Activated CD8-positive, alpha-beta T cell treated with anti-CD3 and anti-CD28 coated beads, Interleukin-2, amount 10 ng/mL, durations not matched to agents 7 days and 5 days (primary cell): ENCODE measurements at regions not wholly inside any gene's neighbourhood (a gene's known extent, or its start where the extent isn't known, plus 50 kb on each side); places are given as distances from the start of the nearest gene placed in this dataset.

ENCODE experiments used
- ATAC-seq: fragments of 150-1000 bp; cut with Tn5 transposase; one replicate; pipeline ENCODE4 v1.10.0; 2021; ENCODE audit warnings: moderate library complexity
- CTCF ChIA-PET: fragments of 350-600 bp; sonication (Branson Sonifier 250); formaldehyde crosslinking; loops from one replicate; lab custom pipeline; 2021; ENCODE audit warnings: antibody characterized with exemption; lab: Charles Lee
- POLR2A ChIA-PET: fragments of 350-600 bp; sonication (Branson Sonifier 250); formaldehyde crosslinking; loops from one replicate; lab custom pipeline; 2021; ENCODE audit warnings: antibody characterized with exemption; lab: Charles Lee
- DNase-seq: peaks from one replicate; pipeline ENCODE4 v3.0.0-alpha.2; 2020
- H3K27ac Mint-ChIP-seq: one replicate; pipeline ENCODE4 v1.8.0; 2021; ENCODE audit warnings: mild to moderate bottlenecking, mixed read lengths
- H3K27me3 Mint-ChIP-seq: one replicate; pipeline ENCODE4 v1.8.0; 2021; ENCODE audit warnings: low read depth, mixed read lengths
- H3K36me3 Mint-ChIP-seq: one replicate; pipeline ENCODE4 v1.8.0; 2021; ENCODE audit warnings: low read depth, mixed read lengths
- H3K4me1 Mint-ChIP-seq: one replicate; pipeline ENCODE4 v1.8.0; 2021; ENCODE audit warnings: low read depth, mixed read lengths
- H3K4me3 Mint-ChIP-seq: one replicate; pipeline ENCODE4 v1.8.0; 2021; ENCODE audit warnings: mild to moderate bottlenecking, mixed read lengths
- H3K9me3 Mint-ChIP-seq: one replicate; pipeline ENCODE4 v1.8.0; 2022; ENCODE audit warnings: mixed read lengths; ENCODE audit not compliant: insufficient read depth

DNA sequence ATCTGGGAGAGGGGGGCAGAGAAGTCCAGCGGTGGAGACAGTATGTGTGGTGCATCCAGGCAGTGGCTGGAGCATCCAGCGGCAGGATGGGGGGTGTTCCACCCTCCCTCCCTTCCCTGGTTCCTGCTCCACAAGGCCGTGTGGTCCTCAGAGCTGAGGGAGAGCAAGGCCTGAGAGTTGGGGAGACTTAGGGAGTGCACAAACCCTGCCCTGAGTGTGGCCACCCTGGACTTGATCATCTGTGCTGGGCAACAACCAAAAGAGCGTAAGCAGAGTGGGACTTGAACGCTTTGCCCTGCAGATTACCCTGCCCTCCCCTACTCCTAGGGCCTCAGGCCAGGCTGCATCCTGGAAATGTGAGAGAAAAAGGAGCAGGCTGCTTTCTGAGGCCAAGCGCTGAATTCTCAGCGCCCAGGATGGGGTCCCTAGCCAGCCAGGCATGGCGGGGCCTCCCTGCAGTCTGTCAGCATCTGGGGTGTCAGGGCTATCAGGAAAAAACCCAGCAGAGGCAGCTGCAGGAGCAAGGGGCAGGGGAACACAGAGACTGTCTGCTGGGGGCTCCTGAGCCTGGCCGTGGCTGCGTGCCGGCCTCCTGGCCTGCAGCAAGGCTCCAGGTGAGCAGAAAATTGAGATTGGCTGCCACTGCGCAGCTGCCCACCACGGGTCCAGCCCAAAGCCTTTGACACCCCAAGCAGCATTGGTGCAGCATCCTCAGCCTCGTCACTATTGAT lies 266.2 kb downstream of the NPHP4 start:
- no peaks in the 10 kb centered on the region for H3K36me3 Mint-ChIP-seq
- ATAC-seq: no peak
- POLR2A ChIA-PET: no interaction called here
- H3K4me3 Mint-ChIP-seq: no peak overlapping the region
- no peaks in the 10 kb centered on the region for H3K27me3 Mint-ChIP-seq
- CTCF ChIA-PET: no interaction called here
- no peak overlapping the region for H3K27ac Mint-ChIP-seq
- H3K4me1 Mint-ChIP-seq: no peaks in the 10 kb centered on the region
- no peaks in the 10 kb centered on the region for H3K9me3 Mint-ChIP-seq
- DNase-seq: no peak

DNA sequence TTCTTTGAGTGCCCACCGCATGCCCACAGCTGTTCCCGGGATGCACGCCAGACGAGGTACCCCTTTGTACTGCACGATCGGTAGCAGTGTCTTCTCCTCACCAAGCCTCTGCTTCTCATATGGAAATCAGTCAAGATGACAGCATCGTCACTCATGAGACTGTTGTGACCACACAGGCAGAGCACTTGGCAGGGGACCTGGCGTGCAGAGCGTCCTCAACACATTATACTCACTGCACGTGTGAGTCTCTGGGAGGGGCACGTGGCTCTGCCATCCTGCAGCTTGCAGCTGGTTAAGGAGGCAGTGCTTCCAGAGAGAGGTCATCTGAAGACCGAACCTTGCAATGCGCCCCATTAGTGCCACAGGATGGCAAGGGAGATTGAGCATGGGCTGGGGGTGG lies 266.8 kb downstream of the NPHP4 start:
- ChIA-PET POLR2A (no interaction called here), CTCF (no interaction called here)
- no peaks in the 10 kb centered on the region for H3K4me1 Mint-ChIP-seq
- H3K4me3 Mint-ChIP-seq: no peak overlapping the region
- H3K27ac Mint-ChIP-seq: no peak overlapping the region
- DNase-seq: no peak
- no peak for ATAC-seq
- no peaks in the 10 kb centered on the region for H3K36me3 Mint-ChIP-seq
- no peaks in the 10 kb centered on the region for H3K9me3 Mint-ChIP-seq
- no peaks in the 10 kb centered on the region for H3K27me3 Mint-ChIP-seq

DNA sequence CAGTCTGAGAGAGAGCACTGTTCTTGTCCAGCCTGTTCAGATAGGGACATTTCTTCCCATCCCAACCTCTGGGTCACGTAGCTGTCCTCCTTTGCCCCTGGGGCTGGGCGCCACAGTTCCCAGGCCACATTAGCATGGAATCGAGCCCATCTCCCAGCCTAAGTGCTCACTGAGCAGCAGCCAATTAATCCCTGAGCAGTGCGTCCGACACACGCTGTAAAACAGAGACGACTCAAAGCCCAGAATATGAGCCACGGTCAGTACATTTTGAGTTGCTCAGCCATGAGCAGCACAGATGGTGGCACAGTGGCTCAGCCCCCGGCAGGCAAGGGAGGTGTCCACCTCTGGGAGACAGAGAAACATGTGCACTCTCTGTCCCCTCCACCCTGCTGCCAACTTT lies 267.4 kb downstream of the NPHP4 start:
- ATAC-seq (no peak), DNase-seq (no peak)
- ChIA-PET POLR2A (no interaction called here), CTCF (no interaction called here)
- no peaks in the 10 kb centered on the region for H3K4me1 Mint-ChIP-seq
- H3K9me3 Mint-ChIP-seq: no peaks in the 10 kb centered on the region
- H3K36me3 Mint-ChIP-seq: no peaks in the 10 kb centered on the region
- H3K27me3 Mint-ChIP-seq: no peaks in the 10 kb centered on the region
- no peak overlapping the region for H3K4me3 Mint-ChIP-seq
- no peak overlapping the region for H3K27ac Mint-ChIP-seq

DNA sequence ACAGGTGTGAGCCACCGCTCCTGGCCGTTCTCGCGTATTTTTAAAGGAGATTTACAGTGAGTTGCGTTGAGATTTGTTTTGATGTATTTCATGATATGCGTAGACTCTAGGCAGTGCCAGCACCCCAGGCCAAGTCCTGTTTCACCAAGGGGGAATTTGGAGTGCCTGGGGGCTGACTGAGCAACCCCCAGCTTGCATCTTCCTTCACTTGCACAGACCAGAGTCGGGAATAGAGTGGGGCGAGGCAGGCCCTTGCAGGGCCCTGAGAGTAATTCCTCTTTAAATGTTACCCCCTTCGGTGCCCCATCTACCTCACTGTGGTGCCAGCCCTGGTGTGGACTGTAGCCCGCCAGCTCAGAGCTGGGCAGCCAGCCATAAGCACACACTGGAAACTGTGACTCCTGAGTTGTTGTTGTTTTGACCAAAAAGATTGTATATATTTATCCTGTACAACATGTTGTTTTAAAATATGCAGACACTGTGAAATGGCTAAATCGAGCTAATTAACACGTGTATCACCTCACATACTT lies 269.5 kb downstream of the NPHP4 start:
- CTCF ChIA-PET: no interaction called here
- H3K9me3 Mint-ChIP-seq: no peaks in the 10 kb centered on the region
- no peaks in the 10 kb centered on the region for H3K4me1 Mint-ChIP-seq
- H3K27ac Mint-ChIP-seq: no peak overlapping the region
- peaks cover under 1% of the 10 kb centered on the region for H3K27me3 Mint-ChIP-seq
- POLR2A ChIA-PET: no interaction called here
- H3K4me3 Mint-ChIP-seq: no peak overlapping the region
- ATAC-seq: no peak
- no peak for DNase-seq
- no peaks in the 10 kb centered on the region for H3K36me3 Mint-ChIP-seq

DNA sequence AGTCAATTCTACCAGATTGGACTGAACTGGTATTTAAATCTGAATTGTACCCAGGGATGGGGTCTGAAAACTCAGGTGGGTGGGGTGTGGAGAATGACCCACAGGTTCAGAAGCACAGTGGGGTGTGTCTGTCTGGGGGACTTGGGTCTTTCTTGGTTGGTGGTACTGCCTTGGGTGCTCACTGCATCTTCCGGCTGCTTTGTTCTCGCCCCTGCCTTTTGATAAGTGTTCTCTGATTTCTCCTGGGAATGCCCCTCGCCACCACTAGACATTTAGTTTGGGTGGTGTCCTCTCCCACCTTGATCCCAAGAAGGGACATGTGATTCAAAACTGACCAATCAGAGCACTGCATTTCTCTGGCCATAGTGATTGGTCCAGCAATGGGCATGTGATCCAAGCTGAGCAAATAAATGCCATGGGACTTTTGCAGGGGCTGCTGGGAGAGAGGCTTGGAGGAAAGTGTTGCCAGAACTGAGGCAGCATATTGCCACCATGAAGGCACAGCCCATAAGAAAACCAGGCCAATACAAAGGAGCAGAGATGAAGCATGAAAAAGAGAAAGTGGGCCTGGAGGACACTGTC lies 270.5 kb downstream of the NPHP4 start:
- Mint-ChIP-seq H3K4me3 (no peak overlapping the region), H3K36me3 (no peaks in the 10 kb centered on the region), H3K27me3 (peaks cover 2% of the 10 kb centered on the region), H3K9me3 (no peaks in the 10 kb centered on the region), H3K27ac (no peak overlapping the region), H3K4me1 (no peaks in the 10 kb centered on the region)
- DNase-seq: no peak
- POLR2A ChIA-PET: no interaction called here
- no peak for ATAC-seq
- CTCF ChIA-PET: no interaction called here

DNA sequence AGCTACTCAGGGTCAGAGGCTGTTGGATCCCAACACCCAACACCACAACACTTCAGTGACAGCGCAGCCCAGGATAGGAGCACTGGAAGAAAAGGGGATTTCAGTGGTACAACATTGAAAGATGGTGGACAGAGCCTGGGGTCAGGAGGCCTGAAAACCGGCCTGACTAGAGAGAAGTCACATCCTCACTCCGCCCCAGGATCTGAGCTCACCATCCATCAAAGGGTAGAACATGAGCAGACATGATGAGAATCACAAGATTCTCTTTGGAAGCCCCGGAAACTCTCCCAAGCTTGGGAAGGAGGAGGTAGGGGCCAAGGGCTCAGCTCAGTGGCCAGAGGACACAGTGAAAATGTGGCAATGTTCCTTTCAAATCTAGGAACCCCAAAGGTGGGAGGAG lies 271.3 kb downstream of the NPHP4 start:
- Mint-ChIP-seq H3K27ac (no peak overlapping the region), H3K36me3 (no peaks in the 10 kb centered on the region), H3K27me3 (peaks cover 2% of the 10 kb centered on the region), H3K9me3 (no peaks in the 10 kb centered on the region), H3K4me3 (no peak overlapping the region), H3K4me1 (no peaks in the 10 kb centered on the region)
- ATAC-seq (no peak), DNase-seq (no peak)
- ChIA-PET POLR2A (no interaction called here), CTCF (no interaction called here)

DNA sequence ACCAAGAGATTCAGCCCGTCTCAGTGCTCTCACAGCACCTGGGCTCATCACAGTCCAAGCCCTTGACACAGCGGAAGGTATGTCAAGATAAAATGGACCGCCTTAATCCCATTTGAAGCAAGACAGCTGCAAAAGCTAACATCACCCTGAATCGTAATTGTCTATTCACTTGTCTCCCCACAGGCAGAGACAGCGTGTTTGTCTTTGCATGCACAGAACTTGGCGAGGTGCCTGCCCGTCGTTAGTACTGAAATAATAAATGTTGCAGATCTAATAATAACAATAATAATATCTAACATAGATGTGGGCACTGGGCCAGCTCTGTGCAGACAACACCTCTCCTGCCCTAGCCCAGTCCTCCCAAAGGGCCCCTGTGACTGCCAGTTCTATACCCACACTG lies 271.7 kb downstream of the NPHP4 start:
- H3K27ac Mint-ChIP-seq: no peak overlapping the region
- POLR2A ChIA-PET: no interaction called here

DNA sequence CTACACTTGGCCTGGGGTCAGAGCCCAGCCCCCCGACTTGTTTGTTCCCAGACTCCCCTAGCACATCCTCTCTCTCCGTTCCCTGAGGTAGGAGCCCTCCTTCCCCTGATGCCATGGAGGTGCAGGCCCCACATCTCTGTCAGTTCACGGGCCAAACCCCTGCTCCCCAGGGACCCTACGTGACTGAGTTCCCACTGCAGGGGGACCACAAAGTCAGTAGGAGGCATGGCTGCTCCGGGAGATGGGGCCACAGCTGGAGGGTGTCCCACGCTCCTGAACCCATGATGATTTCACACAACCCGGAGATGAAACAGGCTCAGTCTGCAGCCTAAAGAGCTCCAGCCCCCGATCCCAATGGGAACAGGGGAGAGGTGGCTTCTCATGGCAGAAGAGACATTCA lies 272.2 kb downstream of the NPHP4 start:
- H3K4me3 Mint-ChIP-seq: no peak overlapping the region
- H3K27ac Mint-ChIP-seq: no peak overlapping the region
- H3K36me3 Mint-ChIP-seq: no peaks in the 10 kb centered on the region
- peaks cover 4% of the 10 kb centered on the region for H3K27me3 Mint-ChIP-seq
- ChIA-PET POLR2A (no interaction called here), CTCF (no interaction called here)
- ATAC-seq: no peak
- no peaks in the 10 kb centered on the region for H3K4me1 Mint-ChIP-seq
- DNase-seq: no peak
- no peaks in the 10 kb centered on the region for H3K9me3 Mint-ChIP-seq

More for the DNA sequence above, 271.7 kb downstream of the NPHP4 start:
- ATAC-seq (no peak), DNase-seq (no peak)
- Mint-ChIP-seq H3K4me1 (no peaks in the 10 kb centered on the region), H3K4me3 (no peak overlapping the region), H3K27me3 (peaks cover 4% of the 10 kb centered on the region), H3K9me3 (no peaks in the 10 kb centered on the region), H3K36me3 (no peaks in the 10 kb centered on the region)
- CTCF ChIA-PET: no interaction called here

DNA sequence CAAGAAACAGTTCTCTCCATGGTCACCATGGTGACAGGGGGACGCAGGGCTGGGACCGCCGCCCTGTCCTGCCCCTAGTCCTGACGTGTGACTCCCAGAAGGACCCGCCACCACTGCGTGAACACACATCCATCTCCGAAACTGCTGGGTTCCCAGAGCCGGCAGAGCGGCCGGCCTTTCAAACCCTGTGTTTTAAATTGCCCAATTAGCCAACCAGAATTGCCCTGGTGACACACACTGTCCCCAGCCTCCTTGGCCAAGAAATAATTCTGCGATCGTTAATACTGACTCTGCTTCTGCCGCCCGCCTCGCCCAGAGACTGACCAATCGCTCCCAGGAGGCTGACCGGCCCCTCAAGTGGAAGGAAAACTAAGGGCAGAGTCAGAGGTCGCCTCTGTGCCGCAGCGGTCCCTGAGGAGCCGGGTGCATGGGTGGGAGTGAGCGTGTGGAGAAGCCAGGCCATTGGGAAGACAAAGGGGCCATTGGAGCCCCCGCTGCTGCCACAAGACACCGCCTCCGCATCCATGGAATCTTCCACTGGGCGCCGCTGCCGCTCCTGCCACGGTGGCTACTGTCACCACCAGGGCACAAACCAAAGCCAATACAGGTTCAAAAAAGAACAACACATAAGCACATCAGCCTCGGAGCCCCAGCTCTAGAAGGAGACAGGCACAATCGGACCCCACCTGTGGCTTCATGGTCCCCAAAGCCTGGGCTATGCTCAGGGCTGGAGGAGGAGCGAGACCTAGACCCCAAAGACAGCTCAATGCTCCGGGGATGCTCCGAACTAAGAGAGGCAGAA lies 273.2 kb downstream of the NPHP4 start:
- Mint-ChIP-seq H3K36me3 (no peaks in the 10 kb centered on the region), H3K27ac (no peak overlapping the region), H3K4me3 (no peak overlapping the region), H3K9me3 (no peaks in the 10 kb centered on the region), H3K4me1 (no peaks in the 10 kb centered on the region), H3K27me3 (peaks cover 4% of the 10 kb centered on the region)
- POLR2A ChIA-PET: no interaction called here
- CTCF ChIA-PET: no interaction called here
- DNase-seq: no peak
- no peak for ATAC-seq

DNA sequence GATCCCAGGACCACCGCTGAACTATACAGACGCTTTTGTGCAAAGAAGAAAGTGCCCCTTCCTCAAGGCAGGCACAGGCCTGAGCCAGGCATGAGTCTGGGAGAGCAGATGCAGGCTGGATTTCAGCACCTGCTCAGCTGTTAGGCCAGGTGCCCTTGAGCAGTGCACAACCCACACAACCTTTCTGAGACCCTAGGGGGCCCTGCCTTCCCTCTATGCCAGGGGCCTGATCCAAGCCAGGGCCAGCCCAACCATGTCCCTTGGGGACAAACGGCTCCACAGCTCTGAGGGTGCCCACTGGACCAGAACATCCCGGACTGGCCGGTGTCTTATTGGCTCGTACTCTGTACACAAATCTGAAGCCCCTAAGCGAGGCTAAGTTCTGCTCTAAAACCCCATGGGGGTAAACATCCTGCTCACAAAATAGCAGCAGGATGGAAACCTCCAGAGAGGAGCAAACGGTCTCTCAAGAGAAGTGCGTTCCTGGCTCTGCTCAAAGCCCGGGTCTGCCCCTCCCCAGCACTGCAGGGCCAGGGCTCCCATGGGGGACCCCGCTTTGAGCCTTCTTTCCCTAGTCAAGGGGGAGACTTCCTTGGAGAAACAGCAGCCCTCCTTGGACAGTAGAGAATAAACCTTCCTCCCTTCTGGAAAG lies 275.1 kb downstream of the NPHP4 start:
- POLR2A ChIA-PET: no interaction called here
- ATAC-seq: no peak
- CTCF ChIA-PET: no interaction called here

DNA sequence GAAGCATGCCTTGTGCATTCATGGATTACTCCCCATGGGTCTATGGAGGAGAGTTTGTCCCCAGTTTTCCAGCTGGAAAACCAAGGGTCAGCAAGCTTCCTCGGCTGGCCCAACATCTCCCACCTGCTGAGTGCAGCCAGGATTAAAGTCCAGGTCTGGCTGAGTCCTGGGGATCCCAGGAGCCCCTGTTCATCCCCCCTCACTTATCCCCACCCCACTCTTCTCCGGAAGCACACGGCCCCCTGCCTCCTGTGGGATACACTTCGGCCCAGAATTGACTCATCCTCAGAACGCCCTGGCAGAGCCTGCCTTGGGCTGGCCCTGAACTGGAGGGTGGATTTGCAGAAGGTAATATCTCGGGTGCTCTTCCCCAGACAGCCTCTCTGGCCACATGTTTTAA lies 276.1 kb downstream of the NPHP4 start:
- ChIA-PET CTCF (no interaction called here), POLR2A (no interaction called here)
- Mint-ChIP-seq H3K9me3 (no peaks in the 10 kb centered on the region), H3K4me1 (no peaks in the 10 kb centered on the region), H3K36me3 (no peaks in the 10 kb centered on the region), H3K27me3 (peaks cover 4% of the 10 kb centered on the region), H3K4me3 (no peak overlapping the region), H3K27ac (no peak overlapping the region)
- DNase-seq (no peak), ATAC-seq (no peak)

More for the DNA sequence above, 275.1 kb downstream of the NPHP4 start:
- Mint-ChIP-seq H3K27me3 (peaks cover 4% of the 10 kb centered on the region), H3K9me3 (no peaks in the 10 kb centered on the region), H3K27ac (no peak overlapping the region), H3K4me1 (no peaks in the 10 kb centered on the region), H3K36me3 (no peaks in the 10 kb centered on the region), H3K4me3 (no peak overlapping the region)
- DNase-seq: no peak
